ENCODE measurements at regions not wholly inside any gene's neighbourhood (a gene's known extent, or its start where the extent isn't known, plus 50 kb on each side); places are given as distances from the start of the nearest gene placed in this dataset.

GRCh38 chr10:4370376-4370775 lies 455.6 kb upstream of the AKR1E2 start:
- ATAC-seq (ENCODE audit: insufficient number of reproducible peaks, low FRiP score, low read depth) (no peak), DNase-seq (ENCODE audit: low spot score) (no peak)
- H3K36me3 ChIP-seq: no peaks in the 10 kb centered on the region
- H3K27me3 ChIP-seq (replicated peaks; ENCODE audit: insufficient read depth): no peaks in the 10 kb centered on the region
- H3K4me1 ChIP-seq (ENCODE audit: control insufficient read depth in 1 of 2, low read depth in 2 of 2): no peaks in the 10 kb centered on the region
- H3K27ac ChIP-seq: no peak overlapping the region
- no peaks in the 10 kb centered on the region for H3K9me3 ChIP-seq
- no peak for TF ChIP-seq CTCF (IDR thresholded peaks at IDR 0.05)
- no peak overlapping the region for H3K4me3 ChIP-seq

GRCh38 chr10:4361581-4361980 lies 464.4 kb upstream of the AKR1E2 start:
- Histone ChIP-seq H3K27ac (no peak overlapping the region), H3K36me3 (no peaks in the 10 kb centered on the region), H3K4me1 (ENCODE audit: control insufficient read depth in 1 of 2, low read depth in 2 of 2) (no peaks in the 10 kb centered on the region), H3K9me3 (no peaks in the 10 kb centered on the region), H3K4me3 (no peak overlapping the region), H3K27me3 (replicated peaks; ENCODE audit: insufficient read depth) (no peaks in the 10 kb centered on the region)
- DNase-seq (ENCODE audit: low spot score) (no peak), ATAC-seq (ENCODE audit: insufficient number of reproducible peaks, low FRiP score, low read depth) (no peak)
- TF ChIP-seq CTCF (IDR thresholded peaks at IDR 0.05): no peak

- no peaks in the 10 kb centered on the region for H3K36me3 ChIP-seq
- ATAC-seq (ENCODE audit: insufficient number of reproducible peaks, low FRiP score, low read depth): no peak
- no peak overlapping the region for H3K27ac ChIP-seq
- H3K27me3 ChIP-seq (replicated peaks; ENCODE audit: insufficient read depth): no peaks in the 10 kb centered on the region
- peaks cover 3 to 25% of the 10 kb centered on the region in 2 donors for H3K4me1 ChIP-seq (ENCODE audit: control insufficient read depth in 1 of 2, low read depth in 2 of 2)
- H3K9me3 ChIP-seq: no peaks in the 10 kb centered on the region
- no peak for TF ChIP-seq CTCF (IDR thresholded peaks at IDR 0.05)
- H3K4me3 ChIP-seq: no peak overlapping the region
- no peak for DNase-seq (ENCODE audit: low spot score)
Measured at GRCh38 chr10:4359003-4359402, 467.0 kb upstream of the AKR1E2 start.

GRCh38 chr10:4357911-4358310 lies 468.1 kb upstream of the AKR1E2 start:
- TF ChIP-seq CTCF (IDR thresholded peaks at IDR 0.05): no peak
- DNase-seq (ENCODE audit: low spot score): no peak
- no peak overlapping the region for H3K27ac ChIP-seq
- H3K27me3 ChIP-seq (replicated peaks; ENCODE audit: insufficient read depth): no peaks in the 10 kb centered on the region
- no peak overlapping the region for H3K4me3 ChIP-seq
- H3K9me3 ChIP-seq: no peaks in the 10 kb centered on the region
- H3K4me1 ChIP-seq (ENCODE audit: control insufficient read depth in 1 of 2, low read depth in 2 of 2): peaks cover 6 to 36% of the 10 kb centered on the region in 2 donors
- ATAC-seq (ENCODE audit: insufficient number of reproducible peaks, low FRiP score, low read depth): no peak
- no peaks in the 10 kb centered on the region for H3K36me3 ChIP-seq

GRCh38 chr10:4355350-4355749 lies 470.7 kb upstream of the AKR1E2 start:
- Histone ChIP-seq H3K4me3 (no peak overlapping the region), H3K27ac (peak overlapping the region; percentile 73 to 79), H3K36me3 (no peaks in the 10 kb centered on the region), H3K27me3 (replicated peaks; ENCODE audit: insufficient read depth) (no peaks in the 10 kb centered on the region), H3K4me1 (ENCODE audit: control insufficient read depth in 1 of 2, low read depth in 2 of 2) (peaks cover 16 to 49% of the 10 kb centered on the region in 2 donors), H3K9me3 (no peaks in the 10 kb centered on the region)
- DNase-seq (ENCODE audit: low spot score) (no peak), ATAC-seq (ENCODE audit: insufficient number of reproducible peaks, low FRiP score, low read depth) (no peak)
- no peak for TF ChIP-seq CTCF (IDR thresholded peaks at IDR 0.05)
